Heart right ventricle (tissue), 16 donors: ENCODE measurements at regions not wholly inside any gene's neighbourhood (a gene's known extent, or its start where the extent isn't known, plus 50 kb on each side); places are given as distances from the start of the nearest gene placed in this dataset.

Experiments used
- ATAC-seq, 8 donors: fragments of 200-7000 bp; cut with Tn5 transposase; one replicate each; pipeline ENCODE4 v1.9.1; 2020; ENCODE audit warnings: mild to moderate bottlenecking in 8 of 8, moderate library complexity in 8 of 8, moderate number of reproducible peaks in 1 of 8
- DNase-seq, 2 donors: peaks; one replicate each; pipeline ENCODE4 v3.0.0-alpha.2; 2020
- H3K27ac ChIP-seq, 10 donors: fragments of 200-600 bp; sonication (generic) in 2 of 10; one replicate each; pipeline versions ENCODE4 v1.5.0 to v1.8.0; 2020 to 2022; ENCODE audit warnings: mild to moderate bottlenecking in 3 of 10
- H3K27me3 ChIP-seq, 7 donors: fragments of 200-600 bp; one replicate each; pipeline ENCODE4 v1.8.0; 2021 to 2022; ENCODE audit warnings: mild to moderate bottlenecking in 2 of 7
- H3K36me3 ChIP-seq, 9 donors: fragments of 200-600 bp; sonication (generic) in 1 of 9; one replicate each; pipeline versions ENCODE4 v1.5.0 to v1.8.0; 2020 to 2022; ENCODE audit warnings: mild to moderate bottlenecking in 2 of 9
- H3K4me1 ChIP-seq, 9 donors: fragments of 200-600 bp; sonication (generic) in 1 of 9; one replicate each; pipeline versions ENCODE4 v1.5.0 to v1.8.0; 2020 to 2022; ENCODE audit warnings: mild to moderate bottlenecking in 4 of 9
- H3K4me3 ChIP-seq, 10 donors: fragments of 200-600 bp; sonication (generic) in 2 of 10; one replicate each; pipeline versions ENCODE4 v1.5.0 to v1.8.0; 2020 to 2022; ENCODE audit warnings: mild to moderate bottlenecking in 7 of 10, moderate library complexity in 2 of 10
- H3K9me3 ChIP-seq, 11 donors: fragments of 200-600 bp in 10 of 11; sonication (generic) in 2 of 11; one replicate each; pipeline versions ENCODE4 v1.5.0 to v1.8.0; 2013 to 2022; ENCODE audit warnings: mild to moderate bottlenecking in 2 of 11, control low read depth in 1 of 11, moderate library complexity in 1 of 11
- CTCF ChIP-seq, 9 donors: fragments of 200-600 bp; sonication (generic) in 2 of 9; IDR thresholded peaks; one replicate each; pipeline versions ENCODE4 v1.5.0 to v1.8.0; 2021 to 2022; ENCODE audit warnings: antibody characterized with exemption in 9 of 9, mild to moderate bottlenecking in 5 of 9, moderate library complexity in 1 of 9
- WGBS, 2 donors: extraction: QIAGEN DNeasy Blood & Tissue Kit; methylation state at CpG; one replicate each; pipeline ENCODE4 v1.1.7; 2013; ENCODE audit warnings: inconsistent platforms in 1 of 2; 5-methylcytosine and 5-hydroxymethylcytosine counted together
- intact Hi-C, 10 donors: fragments of 100-400 bp; cut with DNase I; formaldehyde crosslinking; loops; one replicate each; pipeline versions ENCODE4 v1.11.1 to v1.14.2; 2022
- donor health status: Arrhythmogenic right ventricular cardiomyopathy.
- donor health status: ischemic (EF 13 %, LVEDD 7.1; RV severe dilation, severe dysfunction).
- donor health status: healthy with polysubstance abuse.
- donor health status: DM: no; HTN: yes; CAD: no.
- donor health status: DM: no; HTN: no; CAD: no.
- donor health status: ischemic (EF 25% LVEDD 6.9; RV normal size, moderate dysfunction).
- donor health status: ischemic (EF 25% LVEDD 5.7; RV mildly dilated, moderate dysfunction).
- donor health status: healthy.
- donor health status: DM: yes; HTN: yes; CAD: no.
- donor health status: Ischemic cardiomyopathy.
- donor health status: ischemic (EF 35%, LVEDD 5.7; RV mildly dilated, moderate dysfunction).
- donor health status: nonischemic (EF 11% LVEDD 7.7; RV severe dilation, severe dysfunction).
- donor health status: DM: yes; HTN: yes; CAD: no.
- donor health status: PGD.
- donor health status: ischemic (EF 29% LVEDD 5.4; RV normal size, mild dysfunction).
- donor health status: nonischemic (EF 23%, LVEDD 6.1; RV moderate dilation, normal function).

GRCh38 chr9:118946669-118947068 is 422.6 kb downstream of the BRINP1 start:
- intact Hi-C loops = no loop called here
- no peaks in the 10 kb centered on the region for H3K4me1 ChIP-seq
- H3K9me3 ChIP-seq = no peaks in the 10 kb centered on the region
- DNase-seq = no peak
- no peak overlapping the region for H3K4me3 ChIP-seq
- 82 to 89% methylated on average over 3 of the region's 3 CpGs for WGBS, 2 donors
- H3K27ac ChIP-seq = no peak overlapping the region
- H3K36me3 ChIP-seq = no peaks in the 10 kb centered on the region
- no peaks in the 10 kb centered on the region for H3K27me3 ChIP-seq
- no peak for TF ChIP-seq CTCF (IDR thresholded peaks at IDR 0.05)
- ATAC-seq = no peak

GRCh38 chr9:118954857-118955256 is 414.4 kb downstream of the BRINP1 start:
- no peak overlapping the region for H3K27ac ChIP-seq
- no peak for TF ChIP-seq CTCF (IDR thresholded peaks at IDR 0.05)
- no peaks in the 10 kb centered on the region for H3K4me1 ChIP-seq
- H3K27me3 ChIP-seq = no peaks in the 10 kb centered on the region
- no peak for ATAC-seq
- no peaks in the 10 kb centered on the region for H3K9me3 ChIP-seq
- no peaks in the 10 kb centered on the region for H3K36me3 ChIP-seq
- 89 to 92% methylated on average over 2 of the region's 2 CpGs for WGBS, 2 donors
- intact Hi-C loops = no loop called here
- no peak for DNase-seq
- no peak overlapping the region for H3K4me3 ChIP-seq

- no peaks in the 10 kb centered on the region for H3K36me3 ChIP-seq
- no peak for DNase-seq
- no peak for ATAC-seq
- no peak for TF ChIP-seq CTCF (IDR thresholded peaks at IDR 0.05)
- 78 to 87% methylated on average over 3 of the region's 3 CpGs for WGBS, 2 donors
- intact Hi-C loops = no loop called here
- H3K9me3 ChIP-seq = no peaks in the 10 kb centered on the region
- H3K27me3 ChIP-seq = no peaks in the 10 kb centered on the region
- H3K27ac ChIP-seq = no peak overlapping the region
- H3K4me3 ChIP-seq = no peak overlapping the region
- peaks cover 0 to 11% (median 0%) of the 10 kb centered on the region in 9 donors for H3K4me1 ChIP-seq
Observed at GRCh38 chr9:118957585-118957984, 411.6 kb downstream of the BRINP1 start.

GRCh38 chr9:118959366-118959765 is 409.9 kb downstream of the BRINP1 start:
- no peak overlapping the region for H3K4me3 ChIP-seq
- intact Hi-C loops = no loop called here
- H3K36me3 ChIP-seq = no peaks in the 10 kb centered on the region
- no peak for TF ChIP-seq CTCF (IDR thresholded peaks at IDR 0.05)
- H3K27me3 ChIP-seq = no peaks in the 10 kb centered on the region
- no peak overlapping the region for H3K27ac ChIP-seq
- H3K9me3 ChIP-seq = no peaks in the 10 kb centered on the region
- DNase-seq (no peak), ATAC-seq (no peak)
- peaks cover 0 to 11% (median 0%) of the 10 kb centered on the region in 9 donors for H3K4me1 ChIP-seq
- WGBS, 2 donors = 67 to 73% methylated on average over 5 of the region's 5 CpGs
